ENCODE measurements at regions not wholly inside any gene's neighbourhood (a gene's known extent, or its start where the extent isn't known, plus 50 kb on each side); places are given as distances from the start of the nearest gene placed in this dataset.

DNA sequence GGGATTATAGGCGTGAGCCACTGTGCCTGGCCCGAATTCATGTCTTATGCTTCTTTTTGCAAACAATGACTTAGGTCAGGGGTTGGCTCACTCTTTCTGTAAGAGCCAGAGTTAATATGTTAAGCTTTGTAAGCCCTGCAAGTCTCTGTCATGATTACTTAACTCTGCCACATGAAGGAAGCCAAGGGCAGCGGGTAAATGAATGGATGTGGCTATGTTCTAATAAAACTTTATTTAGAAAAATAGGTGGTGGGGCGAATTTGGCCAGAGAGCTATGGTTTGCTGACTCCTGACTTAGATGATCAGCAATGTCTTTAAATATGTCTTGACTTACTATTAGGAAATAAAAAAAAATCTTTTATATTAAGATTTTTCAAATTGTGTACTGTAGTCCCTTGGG is 114.9 kb upstream of the ZFP64 start:
- TF ChIP-seq NR2F6 (IDR thresholded peaks at IDR 0.05) (no peak), NR2F6 (CRISPR knock-in tag; IDR thresholded peaks at IDR 0.05) (no peak), HOXA5 (CRISPR knock-in tag; IDR thresholded peaks at IDR 0.05) (no peak), TP53 (CRISPR knock-in tag; conservative IDR thresholded peaks at IDR 0.05) (no peak), ZNF143 (CRISPR knock-in tag; IDR thresholded peaks at IDR 0.05) (no peak), ZNF432 (CRISPR knock-in tag; IDR thresholded peaks at IDR 0.05; ENCODE audit: borderline replicate concordance) (no peak), THAP11 (CRISPR knock-in tag; IDR thresholded peaks at IDR 0.05) (no peak)
- TF ChIP-seq, protein P1, sequence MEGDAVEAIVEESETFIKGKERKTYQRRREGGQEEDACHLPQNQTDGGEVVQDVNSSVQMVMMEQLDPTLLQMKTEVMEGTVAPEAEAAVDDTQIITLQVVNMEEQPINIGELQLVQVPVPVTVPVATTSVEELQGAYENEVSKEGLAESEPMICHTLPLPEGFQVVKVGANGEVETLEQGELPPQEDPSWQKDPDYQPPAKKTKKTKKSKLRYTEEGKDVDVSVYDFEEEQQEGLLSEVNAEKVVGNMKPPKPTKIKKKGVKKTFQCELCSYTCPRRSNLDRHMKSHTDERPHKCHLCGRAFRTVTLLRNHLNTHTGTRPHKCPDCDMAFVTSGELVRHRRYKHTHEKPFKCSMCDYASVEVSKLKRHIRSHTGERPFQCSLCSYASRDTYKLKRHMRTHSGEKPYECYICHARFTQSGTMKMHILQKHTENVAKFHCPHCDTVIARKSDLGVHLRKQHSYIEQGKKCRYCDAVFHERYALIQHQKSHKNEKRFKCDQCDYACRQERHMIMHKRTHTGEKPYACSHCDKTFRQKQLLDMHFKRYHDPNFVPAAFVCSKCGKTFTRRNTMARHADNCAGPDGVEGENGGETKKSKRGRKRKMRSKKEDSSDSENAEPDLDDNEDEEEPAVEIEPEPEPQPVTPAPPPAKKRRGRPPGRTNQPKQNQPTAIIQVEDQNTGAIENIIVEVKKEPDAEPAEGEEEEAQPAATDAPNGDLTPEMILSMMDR (CRISPR knock-in tag; IDR thresholded peaks at IDR 0.05) = no peak
